ENCODE measurements at regions not wholly inside any gene's neighbourhood (a gene's known extent, or its start where the extent isn't known, plus 50 kb on each side); places are given as distances from the start of the nearest gene placed in this dataset.
A peak's percentile ranks its signal among the peaks of the same experiment; 100 is the strongest.
"Not testable (repeated sequence)": the region's sequence is repeated elsewhere in the genome, so short reads cannot be mapped to it uniquely, and the experiment has no call there.

- peak; percentile 3 for DNase-seq
Measured at GRCh38 chr1:189619682-189620332, 857.9 kb downstream of the BRINP3 start.

- DNase-seq = no peak
Measured at GRCh38 chr1:189620471-189620870, 857.2 kb downstream of the BRINP3 start.

DNA sequence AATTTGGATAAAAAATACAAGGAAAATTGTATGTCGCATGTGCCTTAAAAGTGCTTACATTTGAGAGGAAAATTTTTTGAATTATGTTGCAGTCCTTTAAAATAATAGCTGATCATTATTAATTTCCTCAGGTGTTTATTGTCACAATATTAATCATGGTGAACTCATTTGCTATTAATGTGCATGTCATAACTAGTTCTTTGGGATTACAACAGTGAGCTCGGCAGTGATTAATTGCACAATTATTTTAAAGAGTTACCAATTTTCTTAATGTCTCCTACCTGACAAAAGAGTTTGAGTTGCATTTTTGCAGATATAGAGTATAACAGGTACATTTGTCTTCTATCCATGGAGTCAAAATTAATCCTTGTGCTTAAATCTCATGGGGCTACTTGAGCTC, 854.3 kb downstream of the BRINP3 start:
- DNase-seq = no peak

DNA sequence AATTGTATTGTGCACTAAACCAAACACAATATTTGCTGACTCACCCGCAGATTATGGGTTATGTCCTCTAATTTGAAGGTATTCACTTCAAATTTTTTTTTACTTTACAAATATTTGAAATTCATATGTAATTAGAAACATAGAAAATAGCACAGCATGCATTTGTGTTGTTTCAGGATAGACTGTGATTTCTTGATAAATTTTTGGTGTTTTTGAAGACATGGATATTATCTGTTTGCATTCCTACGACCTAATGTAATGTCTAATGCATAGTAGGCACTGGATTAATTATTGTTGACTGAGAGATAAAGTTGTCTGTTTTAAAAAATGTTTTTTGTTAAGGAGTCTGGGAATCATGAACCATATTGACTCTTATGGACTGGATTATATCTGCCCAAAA, 850.2 kb downstream of the BRINP3 start:
- no peak for DNase-seq

GRCh38 chr1:189628857-189629256, 848.8 kb downstream of the BRINP3 start:
- no peak for DNase-seq

GRCh38 chr1:189633658-189634057, 844.0 kb downstream of the BRINP3 start:
- DNase-seq = no peak

GRCh38 chr1:189637041-189637440, 840.6 kb downstream of the BRINP3 start:
- no peak for DNase-seq

DNA sequence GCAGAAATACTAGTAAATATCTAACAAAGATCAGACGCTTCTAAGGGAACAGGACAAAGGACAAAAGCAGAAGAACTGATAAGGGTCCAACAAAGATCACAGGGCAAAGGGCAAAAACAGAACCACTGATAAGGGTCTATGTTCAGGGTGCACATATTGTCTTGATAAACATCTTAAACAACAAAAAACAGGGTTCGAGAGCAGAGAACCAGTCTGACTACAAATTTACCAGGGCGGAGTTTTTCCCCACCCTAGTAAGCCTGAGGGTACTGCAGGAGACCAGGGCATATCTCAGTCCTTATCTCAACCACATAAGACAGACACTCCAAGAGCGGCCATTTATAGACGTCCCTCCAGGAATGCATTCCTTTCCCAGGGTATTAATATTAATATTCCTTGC, 833.5 kb downstream of the BRINP3 start:
- not testable (repeated sequence) for DNase-seq

DNA sequence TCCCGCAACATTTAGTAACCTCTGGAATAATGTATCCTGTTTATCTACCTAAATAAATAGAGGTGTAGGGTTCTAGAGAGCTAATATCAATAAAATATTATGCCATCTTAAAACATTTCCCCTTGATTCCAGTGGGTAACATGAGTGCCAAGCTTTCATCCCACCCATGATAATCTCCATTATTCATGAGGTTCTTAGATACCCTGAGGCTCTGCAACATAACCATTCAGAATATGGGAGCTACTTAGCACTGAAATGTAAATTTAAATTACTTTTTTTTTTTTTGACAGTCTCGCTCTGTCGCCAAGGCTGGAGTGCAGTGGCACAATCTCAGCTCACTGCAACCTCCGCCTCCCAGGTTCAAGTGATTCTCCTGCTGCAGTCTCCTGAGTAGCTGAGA, 832.7 kb downstream of the BRINP3 start:
- no peak for DNase-seq

DNA sequence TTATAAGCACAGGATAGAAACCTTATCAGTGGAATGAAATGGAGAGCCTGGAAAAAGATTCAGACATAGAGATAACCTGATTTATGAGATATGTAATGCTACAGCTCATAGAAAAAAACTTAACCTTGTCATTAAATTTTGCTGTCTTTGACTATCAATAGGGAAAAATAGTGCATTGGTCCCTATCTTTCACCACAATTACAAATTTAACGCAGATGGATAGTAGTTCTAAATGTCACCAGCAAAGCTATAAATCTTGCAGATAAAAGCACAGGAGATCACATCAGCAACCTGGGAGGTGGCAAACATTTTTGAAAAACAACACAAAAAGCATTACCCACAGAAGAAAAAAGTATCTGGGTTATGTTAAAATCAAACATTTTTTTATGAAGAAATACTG, 831.6 kb downstream of the BRINP3 start:
- DNase-seq = no peak

DNA sequence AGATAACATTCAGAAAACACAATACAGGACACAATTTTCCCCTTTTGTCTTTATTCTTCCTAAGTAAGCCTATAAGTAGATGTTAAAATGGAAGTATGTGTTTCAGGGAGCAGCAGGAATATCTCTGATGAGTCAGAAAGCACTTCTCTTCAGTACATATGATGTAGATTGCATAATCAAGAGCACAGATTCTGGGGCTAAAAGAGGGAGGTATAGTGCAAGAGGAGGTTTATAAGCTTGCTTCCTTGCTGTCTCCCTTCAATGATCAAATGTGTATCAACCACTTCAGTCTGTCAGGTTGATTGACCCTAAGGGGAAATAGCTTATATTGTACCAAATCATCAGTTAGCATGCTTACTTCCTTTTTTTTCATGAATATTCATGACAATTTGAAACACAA, 822.8 kb downstream of the BRINP3 start:
- DNase-seq = no peak

- no peak for DNase-seq
Measured at GRCh38 chr1:189656628-189657530, 820.8 kb downstream of the BRINP3 start.

DNA sequence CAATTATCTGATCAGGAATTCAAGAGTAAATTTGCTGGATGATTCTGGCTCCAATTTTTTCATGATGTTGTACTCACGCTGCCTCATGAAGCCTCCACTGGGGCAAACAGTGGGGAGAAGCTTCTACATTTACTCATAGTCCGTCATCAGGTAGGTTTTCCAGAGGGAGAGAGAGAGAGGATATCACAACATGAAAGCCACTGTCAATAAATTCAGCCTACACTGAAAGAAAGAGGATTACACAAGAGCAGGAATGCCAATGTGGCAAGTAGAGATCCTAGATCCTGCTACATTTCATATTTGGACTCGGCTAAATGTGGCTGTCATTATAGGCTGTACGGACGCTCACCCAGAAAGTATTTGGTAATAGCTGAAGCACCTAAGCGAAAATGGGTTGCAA, 819.9 kb downstream of the BRINP3 start:
- no peak for DNase-seq

DNA sequence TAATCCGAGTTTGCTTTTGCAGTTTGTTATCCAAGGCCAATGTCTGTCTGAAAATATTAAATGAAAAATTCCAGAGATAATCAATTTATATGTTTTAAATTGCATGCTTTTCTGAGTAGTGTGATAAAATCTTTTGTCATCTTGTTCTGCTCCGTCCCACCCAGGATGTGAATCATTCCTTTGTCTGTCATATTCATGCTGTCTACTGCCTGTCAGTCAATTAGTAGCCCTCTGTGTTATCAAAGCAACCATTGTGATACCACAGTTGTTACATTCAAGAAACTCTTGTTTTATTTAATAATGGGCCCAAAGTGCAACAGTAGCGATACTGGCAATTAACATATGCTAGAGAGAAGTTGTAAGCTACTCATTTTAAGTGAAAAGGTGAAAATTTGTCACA, 819.3 kb downstream of the BRINP3 start:
- DNase-seq = no peak

GRCh38 chr1:189659731-189660130, 817.9 kb downstream of the BRINP3 start:
- DNase-seq = no peak

- no peak for DNase-seq
Measured at GRCh38 chr1:189662190-189662589, 815.5 kb downstream of the BRINP3 start.

GRCh38 chr1:189669846-189670245, 807.8 kb downstream of the BRINP3 start:
- DNase-seq = peak; percentile 27

GRCh38 chr1:189673217-189673616, 804.4 kb downstream of the BRINP3 start:
- DNase-seq = no peak

GRCh38 chr1:189675712-189676244, 801.9 kb downstream of the BRINP3 start:
- no peak for DNase-seq

GRCh38 chr1:189678779-189679178, 798.9 kb downstream of the BRINP3 start:
- no peak for DNase-seq

- no peak for DNase-seq
Measured at GRCh38 chr1:189681252-189681919, 796.3 kb downstream of the BRINP3 start.

GRCh38 chr1:189682591-189682990, 795.1 kb downstream of the BRINP3 start:
- DNase-seq = no peak

GRCh38 chr1:189686288-189686687, 791.4 kb downstream of the BRINP3 start:
- no peak for DNase-seq

- DNase-seq = no peak
Measured at GRCh38 chr1:189693140-189693539, 784.5 kb downstream of the BRINP3 start.

All from T1000 (cell line).